ENCODE measurements at regions not wholly inside any gene's neighbourhood (a gene's known extent, or its start where the extent isn't known, plus 50 kb on each side); places are given as distances from the start of the nearest gene placed in this dataset.

- WGBS (ENCODE audit: insufficient coverage): 50% methylated on average over 1 of the region's 2 CpGs
- Mint-ChIP-seq H3K9me3 (no peaks in the 10 kb centered on the region), H3K27ac (no peak overlapping the region), H3K36me3 (no peaks in the 10 kb centered on the region), H3K4me3 (no peak overlapping the region), H3K27me3 (ENCODE audit: low read depth in 2 of 2) (no peaks in the 10 kb centered on the region), H3K4me1 (no peaks in the 10 kb centered on the region)
- Histone ChIP-seq H3K27me3 (ENCODE audit: control insufficient read depth, insufficient read depth, low read length) (no peaks in the 10 kb centered on the region), H3K27ac (ENCODE audit: low read length) (no peak overlapping the region), H3K4me3 (ENCODE audit: low read length) (no peak overlapping the region), H3K4me1 (ENCODE audit: control insufficient read depth, insufficient read depth, low read length) (no peaks in the 10 kb centered on the region), H3K36me3 (ENCODE audit: control insufficient read depth, insufficient read depth, low read length) (no peaks in the 10 kb centered on the region), H3K9me3 (ENCODE audit: control insufficient read depth, insufficient read depth, low read length) (no peaks in the 10 kb centered on the region)
- no peak for TF ChIP-seq CTCF (IDR thresholded peaks at IDR 0.05)
- ATAC-seq (no peak), DNase-seq (no peak)
- intact Hi-C loops (cut with micrococcal nuclease): no loop called here
Observed at GRCh38 chr22:48510599-48510998, 1317.1 kb downstream of the BRD1 start.

GRCh38 chr22:48507595-48508350 is 1319.9 kb downstream of the BRD1 start:
- Histone ChIP-seq H3K27me3 (ENCODE audit: control insufficient read depth, insufficient read depth, low read length) (no peaks in the 10 kb centered on the region), H3K4me3 (ENCODE audit: low read length) (no peak overlapping the region), H3K36me3 (ENCODE audit: control insufficient read depth, insufficient read depth, low read length) (no peaks in the 10 kb centered on the region), H3K9me3 (ENCODE audit: control insufficient read depth, insufficient read depth, low read length) (no peaks in the 10 kb centered on the region), H3K4me1 (ENCODE audit: control insufficient read depth, insufficient read depth, low read length) (no peaks in the 10 kb centered on the region), H3K27ac (ENCODE audit: low read length) (no peak overlapping the region)
- Mint-ChIP-seq H3K27me3 (ENCODE audit: low read depth in 2 of 2) (no peaks in the 10 kb centered on the region), H3K27ac (no peak overlapping the region), H3K4me1 (no peaks in the 10 kb centered on the region), H3K9me3 (no peaks in the 10 kb centered on the region), H3K4me3 (no peak overlapping the region), H3K36me3 (no peaks in the 10 kb centered on the region)
- no peak for ATAC-seq
- intact Hi-C loops (cut with micrococcal nuclease): no loop called here
- WGBS (ENCODE audit: insufficient coverage): 81% methylated on average over 23 of the region's 23 CpGs
- no peak for TF ChIP-seq CTCF (IDR thresholded peaks at IDR 0.05)
- DNase-seq: no peak

- Histone ChIP-seq H3K36me3 (ENCODE audit: control insufficient read depth, insufficient read depth, low read length) (no peaks in the 10 kb centered on the region), H3K4me3 (ENCODE audit: low read length) (no peak overlapping the region), H3K27me3 (ENCODE audit: control insufficient read depth, insufficient read depth, low read length) (no peaks in the 10 kb centered on the region), H3K9me3 (ENCODE audit: control insufficient read depth, insufficient read depth, low read length) (no peaks in the 10 kb centered on the region), H3K27ac (ENCODE audit: low read length) (no peak overlapping the region), H3K4me1 (ENCODE audit: control insufficient read depth, insufficient read depth, low read length) (no peaks in the 10 kb centered on the region)
- Mint-ChIP-seq H3K4me1 (no peaks in the 10 kb centered on the region), H3K36me3 (no peaks in the 10 kb centered on the region), H3K27me3 (ENCODE audit: low read depth in 2 of 2) (no peaks in the 10 kb centered on the region), H3K27ac (no peak overlapping the region), H3K9me3 (no peaks in the 10 kb centered on the region), H3K4me3 (no peak overlapping the region)
- WGBS (ENCODE audit: insufficient coverage): 79% methylated on average over 9 of the region's 9 CpGs
- no peak for DNase-seq
- intact Hi-C loops (cut with micrococcal nuclease): no loop called here
- no peak for ATAC-seq
- TF ChIP-seq CTCF (IDR thresholded peaks at IDR 0.05): no peak
Observed at GRCh38 chr22:48507171-48507570, 1320.5 kb downstream of the BRD1 start.
